ENCODE measurements at regions not wholly inside any gene's neighbourhood (a gene's known extent, or its start where the extent isn't known, plus 50 kb on each side); places are given as distances from the start of the nearest gene placed in this dataset.

DNA sequence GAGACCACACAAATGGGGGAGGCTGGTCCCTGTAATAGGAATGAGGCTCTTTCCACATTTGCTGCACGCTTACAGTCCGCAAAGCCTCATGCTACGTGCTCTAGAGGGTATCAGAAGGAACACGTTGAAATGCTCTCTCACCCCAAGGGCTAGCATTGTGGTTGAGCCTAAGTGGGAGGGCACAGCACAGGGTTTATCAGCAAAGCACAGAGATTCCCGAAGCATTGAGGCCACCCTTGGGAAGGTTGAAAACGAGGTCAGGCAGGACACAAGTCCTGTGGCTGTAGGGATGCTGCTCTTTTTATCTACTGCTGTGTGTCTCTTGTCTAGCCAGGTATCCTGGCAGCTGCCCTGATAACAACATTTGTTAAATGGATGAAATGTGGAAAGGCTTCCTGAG is 378.3 kb downstream of the EN1 start:
- TF ChIP-seq, protein P1, sequence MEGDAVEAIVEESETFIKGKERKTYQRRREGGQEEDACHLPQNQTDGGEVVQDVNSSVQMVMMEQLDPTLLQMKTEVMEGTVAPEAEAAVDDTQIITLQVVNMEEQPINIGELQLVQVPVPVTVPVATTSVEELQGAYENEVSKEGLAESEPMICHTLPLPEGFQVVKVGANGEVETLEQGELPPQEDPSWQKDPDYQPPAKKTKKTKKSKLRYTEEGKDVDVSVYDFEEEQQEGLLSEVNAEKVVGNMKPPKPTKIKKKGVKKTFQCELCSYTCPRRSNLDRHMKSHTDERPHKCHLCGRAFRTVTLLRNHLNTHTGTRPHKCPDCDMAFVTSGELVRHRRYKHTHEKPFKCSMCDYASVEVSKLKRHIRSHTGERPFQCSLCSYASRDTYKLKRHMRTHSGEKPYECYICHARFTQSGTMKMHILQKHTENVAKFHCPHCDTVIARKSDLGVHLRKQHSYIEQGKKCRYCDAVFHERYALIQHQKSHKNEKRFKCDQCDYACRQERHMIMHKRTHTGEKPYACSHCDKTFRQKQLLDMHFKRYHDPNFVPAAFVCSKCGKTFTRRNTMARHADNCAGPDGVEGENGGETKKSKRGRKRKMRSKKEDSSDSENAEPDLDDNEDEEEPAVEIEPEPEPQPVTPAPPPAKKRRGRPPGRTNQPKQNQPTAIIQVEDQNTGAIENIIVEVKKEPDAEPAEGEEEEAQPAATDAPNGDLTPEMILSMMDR (IDR thresholded peaks at IDR 0.05 in 4 of 5, conservative IDR thresholded peaks at IDR 0.05 in 1 of 5): no peak
- TF ChIP-seq POLR2A (IDR thresholded peaks at IDR 0.05): no peak
